Umbilical cord (tissue), 1 donor: ENCODE measurements at regions not wholly inside any gene's neighbourhood (a gene's known extent, or its start where the extent isn't known, plus 50 kb on each side); places are given as distances from the start of the nearest gene placed in this dataset.
"Not testable (repeated sequence)": the region's sequence is repeated elsewhere in the genome, so short reads cannot be mapped to it uniquely, and the experiment has no call there.

Experiments
- DNase-seq: peaks from one replicate; pipeline ENCODE4 v3.0.0-alpha.2; 2015; ENCODE audit warnings: low spot score

DNA sequence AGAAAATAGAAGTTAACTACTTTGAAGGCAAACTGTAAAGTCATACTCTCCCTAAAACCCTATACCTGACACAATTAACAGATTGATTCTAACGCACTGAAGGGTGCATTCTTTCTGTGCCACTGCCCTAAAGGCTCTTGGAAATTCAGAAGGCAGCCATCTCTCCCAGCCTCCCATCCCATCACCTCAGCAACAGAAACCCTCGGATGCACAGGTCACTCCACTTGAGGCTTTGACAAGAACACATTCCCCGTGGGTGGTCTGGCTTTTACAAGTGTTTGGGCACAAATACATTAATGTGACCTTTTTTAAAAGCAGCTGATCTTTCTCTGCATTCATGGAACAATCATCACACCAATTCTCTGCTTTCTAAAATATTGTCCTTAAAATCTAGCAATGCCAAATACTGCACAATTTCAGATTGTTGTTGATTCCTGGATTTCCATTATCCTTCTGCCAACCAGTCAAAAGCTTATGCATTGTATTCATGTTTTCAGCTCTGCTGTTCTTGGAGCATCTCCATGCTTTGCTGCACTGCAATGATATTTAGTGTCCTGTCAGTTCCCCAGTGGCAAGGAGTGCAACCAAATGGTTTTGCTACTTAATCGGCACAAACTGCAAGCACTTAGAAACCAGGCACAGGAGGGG is 175.6 kb downstream of the TMEM161B start:
- no peak for DNase-seq

GRCh38 chr5:88092358-88092757 is 176.3 kb downstream of the TMEM161B start:
- no peak for DNase-seq

DNA sequence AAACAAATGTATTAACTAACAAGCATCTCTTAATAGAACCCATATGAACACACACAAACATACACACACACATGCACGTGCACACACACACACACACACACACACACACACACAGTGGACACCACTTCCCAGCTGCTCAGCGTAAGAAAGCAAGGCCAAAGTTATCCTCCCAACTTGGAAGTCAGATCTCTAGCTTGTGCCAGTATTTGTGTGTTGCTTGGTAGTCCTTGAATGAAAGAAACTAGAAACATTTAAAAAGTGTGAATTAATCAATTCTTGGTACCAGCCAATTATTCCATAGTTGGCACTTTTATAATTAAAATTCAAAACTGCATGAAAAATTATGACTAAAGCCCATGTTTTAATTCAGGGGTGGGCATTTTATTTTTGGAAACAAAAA is 178.1 kb downstream of the TMEM161B start:
- no peak for DNase-seq

DNA sequence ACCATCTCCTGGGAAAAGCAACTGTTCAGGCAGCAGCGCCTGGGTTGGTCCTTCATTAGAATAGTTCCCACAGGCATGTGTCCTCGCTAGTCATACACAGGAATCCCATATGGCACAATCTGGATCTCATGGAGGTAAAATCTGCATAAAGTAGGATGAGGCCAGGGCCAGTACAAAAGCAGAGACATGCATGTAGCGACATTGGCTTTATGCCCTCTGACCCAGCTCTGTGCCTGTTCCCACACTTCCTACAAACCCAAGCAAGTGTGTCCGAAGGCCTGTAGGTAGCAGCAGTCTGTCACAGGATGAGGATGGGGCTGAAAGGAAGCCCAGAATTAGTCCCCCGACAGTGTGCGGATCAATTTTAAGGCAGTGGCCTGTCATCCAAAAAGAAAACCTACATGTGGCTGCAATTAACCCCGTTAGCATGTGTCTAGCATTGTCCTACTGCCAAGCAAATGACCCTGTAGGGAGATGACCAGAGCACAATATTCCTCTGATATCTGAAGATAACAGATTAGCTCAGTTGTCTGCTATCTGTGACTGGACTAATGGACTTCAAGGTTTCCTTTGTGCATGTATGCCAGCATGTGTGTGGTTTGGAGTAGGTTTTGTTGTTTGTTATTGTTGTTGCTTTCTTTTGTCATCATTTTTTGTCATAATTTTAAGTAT is 178.8 kb downstream of the TMEM161B start:
- DNase-seq: no peak

- no peak for DNase-seq
These were observed 183.2 kb downstream of the TMEM161B start for GRCh38 chr5:88085462-88085861.

- no peak for DNase-seq
These were observed 186.8 kb downstream of the TMEM161B start for GRCh38 chr5:88081877-88082276.

DNA sequence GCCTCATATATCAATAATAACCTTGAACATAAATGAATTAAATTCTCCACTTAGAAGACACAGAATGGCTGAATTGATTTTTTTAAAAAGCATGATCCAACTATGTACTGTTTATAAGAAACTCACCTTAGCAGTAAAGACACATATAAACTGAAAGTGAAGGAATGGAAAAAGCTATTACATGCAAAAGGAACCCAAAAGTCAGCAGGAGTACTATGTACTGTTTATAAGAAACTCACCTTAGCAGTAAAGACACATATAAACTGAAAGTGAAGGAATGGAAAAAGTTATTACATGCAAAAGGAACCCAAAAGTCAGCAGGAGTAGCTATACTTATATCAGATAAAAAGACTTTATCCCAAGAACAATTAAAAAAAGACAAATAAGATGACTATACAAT is 204.8 kb downstream of the TMEM161B start:
- no peak for DNase-seq

- DNase-seq: no peak
These were observed 208.5 kb downstream of the TMEM161B start for GRCh38 chr5:88060194-88060593.

DNA sequence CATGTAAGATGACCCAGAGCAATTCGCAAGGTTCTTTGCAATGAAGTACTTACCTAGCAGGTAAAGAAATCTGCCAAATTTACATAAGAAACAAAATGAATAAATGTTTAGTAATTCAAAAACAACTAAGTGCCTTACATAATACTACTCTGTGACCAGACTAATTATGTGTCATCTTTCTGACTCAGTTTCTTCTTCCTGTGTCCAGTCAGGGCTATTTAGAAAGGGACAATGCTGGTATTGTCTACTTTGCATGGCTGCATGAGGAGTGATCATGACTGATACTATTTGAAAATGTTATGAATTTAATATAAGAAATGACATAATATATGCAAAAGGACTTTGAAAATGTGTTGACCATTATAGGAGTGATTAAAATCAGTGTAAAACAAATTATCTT is 210.0 kb downstream of the TMEM161B start:
- DNase-seq: no peak

GRCh38 chr5:88052468-88052867 is 216.2 kb downstream of the TMEM161B start:
- not testable (repeated sequence) for DNase-seq

- DNase-seq: no peak
These were observed 217.5 kb downstream of the TMEM161B start for GRCh38 chr5:88051148-88051547.

- no peak for DNase-seq
These were observed 218.9 kb downstream of the TMEM161B start for GRCh38 chr5:88049737-88050136.

DNA sequence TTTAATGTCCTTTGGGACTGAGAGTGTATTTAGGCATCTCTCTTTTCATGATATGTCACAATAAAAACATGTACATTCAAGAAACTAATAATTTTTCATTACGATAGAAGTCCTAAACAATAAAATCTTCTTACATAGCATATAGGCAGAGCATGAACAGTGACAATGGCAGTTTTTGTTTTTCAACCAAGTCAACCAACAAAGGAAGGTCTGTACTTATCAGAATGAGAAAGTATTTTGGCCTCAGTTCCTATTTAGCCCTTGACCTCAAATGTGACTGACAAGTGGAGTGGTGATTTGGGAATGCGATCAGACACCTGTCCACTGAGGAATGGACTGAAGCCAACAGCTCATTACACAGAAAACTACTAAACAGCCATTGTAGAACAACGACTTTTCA is 219.5 kb downstream of the TMEM161B start:
- no peak for DNase-seq

DNA sequence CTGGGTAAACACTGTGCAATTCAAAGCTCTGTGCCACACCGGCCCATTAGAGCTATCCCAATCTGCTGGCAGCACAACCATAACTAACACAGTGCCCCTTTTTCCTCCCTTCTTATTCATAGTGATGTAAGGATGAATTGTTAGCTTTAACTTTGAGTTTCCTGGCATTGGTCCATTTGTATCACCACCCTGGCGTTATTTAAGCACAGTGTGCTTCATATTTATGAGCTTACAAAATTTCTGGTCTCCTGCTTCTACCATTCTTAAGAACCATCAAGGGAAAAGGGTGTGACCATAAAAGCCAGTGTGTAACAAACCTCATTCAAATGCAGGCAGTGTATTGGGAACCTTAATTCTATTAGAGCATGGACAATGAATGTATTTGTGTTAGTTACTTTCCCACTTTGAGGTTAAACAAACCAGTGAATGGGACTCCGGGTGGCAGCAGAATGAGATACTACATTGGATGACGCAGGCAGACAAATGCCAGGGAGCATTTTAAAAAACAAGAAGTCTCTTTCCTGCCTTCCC is 222.6 kb downstream of the TMEM161B start:
- DNase-seq: no peak

DNA sequence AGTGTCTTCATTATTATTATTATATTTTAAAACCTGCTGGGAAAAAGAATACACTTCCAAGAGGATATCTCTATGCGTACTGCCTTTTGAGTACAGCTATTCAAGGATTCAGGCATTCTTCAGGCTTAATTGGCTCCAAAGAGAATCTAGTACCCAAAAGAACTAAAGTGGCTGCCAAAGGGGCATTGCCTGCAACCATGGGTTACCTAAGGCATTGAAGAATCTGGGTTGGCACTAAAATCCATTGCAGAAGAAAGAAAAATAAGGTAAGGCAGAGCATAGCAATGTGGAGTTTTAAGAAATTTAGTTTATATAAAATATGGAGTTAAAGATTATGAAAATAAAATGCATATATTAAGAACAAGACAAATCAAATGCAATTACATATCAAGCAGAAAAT is 223.5 kb downstream of the TMEM161B start:
- DNase-seq: no peak

DNA sequence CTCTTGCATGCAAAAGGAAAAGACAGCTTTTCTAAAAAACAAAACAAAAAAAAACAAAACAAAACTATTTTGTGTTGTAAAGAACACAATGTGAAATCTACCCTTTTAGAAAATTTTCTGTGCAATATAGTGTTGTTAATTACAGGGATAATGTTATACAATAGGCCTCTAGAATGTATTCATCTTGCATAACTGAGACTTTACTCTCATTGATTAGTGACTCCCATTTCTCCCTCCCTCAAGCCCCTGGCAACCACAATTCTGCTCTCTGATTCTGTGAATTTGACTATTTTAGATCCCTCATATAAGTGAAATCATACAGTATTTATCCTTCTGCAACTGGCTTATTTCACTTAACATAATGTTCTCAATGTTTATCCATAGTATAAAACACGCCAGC is 234.1 kb downstream of the TMEM161B start:
- DNase-seq: no peak

- no peak for DNase-seq
These were observed 235.5 kb downstream of the TMEM161B start for GRCh38 chr5:88033191-88033590.

GRCh38 chr5:88029011-88029410 is 239.6 kb downstream of the TMEM161B start:
- no peak for DNase-seq

GRCh38 chr5:88021141-88021540 is 247.5 kb downstream of the TMEM161B start:
- DNase-seq: no peak

GRCh38 chr5:88014984-88015383 is 253.7 kb downstream of the TMEM161B start:
- not testable (repeated sequence) for DNase-seq

GRCh38 chr5:88000877-88001276 is 267.8 kb downstream of the TMEM161B start:
- DNase-seq: no peak

- DNase-seq: no peak
These were observed 271.0 kb downstream of the TMEM161B start for GRCh38 chr5:87997662-87998061.

DNA sequence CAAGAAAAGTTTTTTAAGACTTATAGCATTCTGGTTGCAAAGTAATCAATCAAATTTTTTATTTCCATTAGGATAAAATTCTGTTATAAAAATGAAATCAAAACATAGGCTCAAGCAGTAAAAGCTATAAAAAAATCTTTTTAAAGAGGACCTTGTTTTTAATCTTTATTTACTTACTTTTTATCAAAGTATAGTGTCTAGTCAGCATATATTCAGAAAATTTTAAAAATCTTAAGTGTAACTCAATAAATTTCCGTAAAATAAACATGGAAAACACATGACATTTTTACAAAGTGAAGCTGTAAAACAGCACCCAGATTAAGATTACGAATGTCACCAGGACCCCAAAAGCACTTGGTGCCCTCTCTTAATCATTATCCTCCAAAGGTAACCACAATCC is 302.4 kb downstream of the TMEM161B start:
- no peak for DNase-seq
